ENCODE measurements at regions not wholly inside any gene's neighbourhood (a gene's known extent, or its start where the extent isn't known, plus 50 kb on each side); places are given as distances from the start of the nearest gene placed in this dataset.

DNA sequence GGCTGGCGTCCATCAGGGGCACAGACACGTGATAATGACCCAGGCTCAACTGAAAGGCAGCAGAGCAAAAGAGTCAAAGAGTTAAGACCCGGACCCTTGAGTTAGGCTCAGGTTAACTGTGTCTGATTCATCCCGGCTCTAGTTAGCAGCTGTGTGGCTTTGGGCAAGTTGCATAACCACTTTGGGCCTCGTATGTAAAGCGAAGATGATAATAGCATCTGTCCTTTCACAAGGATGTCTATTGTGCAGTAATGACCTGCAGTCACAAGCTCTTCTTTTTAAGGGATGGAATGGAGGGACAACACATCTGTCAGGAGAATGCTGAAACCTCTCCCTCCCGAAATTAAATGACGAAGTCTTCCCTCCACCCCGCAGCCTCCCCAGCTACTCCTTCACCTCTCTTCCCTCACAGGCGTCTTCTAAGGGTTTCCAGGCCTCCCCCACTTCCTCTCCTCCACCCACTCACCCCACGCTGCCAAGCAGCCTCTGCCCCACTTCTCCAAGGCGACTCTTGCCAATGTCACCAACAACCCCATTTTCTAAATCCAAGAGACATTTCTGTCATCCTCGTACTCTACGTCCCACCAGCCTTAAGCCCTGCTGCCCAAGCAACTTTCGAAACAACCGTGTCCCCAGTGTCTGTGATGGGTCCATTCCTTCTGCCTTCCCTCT is 135.1 kb upstream of the ID2 start:
- no peak overlapping the region for H3K4me3 ChIP-seq (replicated peaks; ENCODE audit: low read depth, low read length)
- DNase-seq (ENCODE audit: low read depth): no peak
- TF ChIP-seq, protein P1, sequence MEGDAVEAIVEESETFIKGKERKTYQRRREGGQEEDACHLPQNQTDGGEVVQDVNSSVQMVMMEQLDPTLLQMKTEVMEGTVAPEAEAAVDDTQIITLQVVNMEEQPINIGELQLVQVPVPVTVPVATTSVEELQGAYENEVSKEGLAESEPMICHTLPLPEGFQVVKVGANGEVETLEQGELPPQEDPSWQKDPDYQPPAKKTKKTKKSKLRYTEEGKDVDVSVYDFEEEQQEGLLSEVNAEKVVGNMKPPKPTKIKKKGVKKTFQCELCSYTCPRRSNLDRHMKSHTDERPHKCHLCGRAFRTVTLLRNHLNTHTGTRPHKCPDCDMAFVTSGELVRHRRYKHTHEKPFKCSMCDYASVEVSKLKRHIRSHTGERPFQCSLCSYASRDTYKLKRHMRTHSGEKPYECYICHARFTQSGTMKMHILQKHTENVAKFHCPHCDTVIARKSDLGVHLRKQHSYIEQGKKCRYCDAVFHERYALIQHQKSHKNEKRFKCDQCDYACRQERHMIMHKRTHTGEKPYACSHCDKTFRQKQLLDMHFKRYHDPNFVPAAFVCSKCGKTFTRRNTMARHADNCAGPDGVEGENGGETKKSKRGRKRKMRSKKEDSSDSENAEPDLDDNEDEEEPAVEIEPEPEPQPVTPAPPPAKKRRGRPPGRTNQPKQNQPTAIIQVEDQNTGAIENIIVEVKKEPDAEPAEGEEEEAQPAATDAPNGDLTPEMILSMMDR (IDR thresholded peaks at IDR 0.05; ENCODE audit: low read length, missing control alignments): no peak

DNA sequence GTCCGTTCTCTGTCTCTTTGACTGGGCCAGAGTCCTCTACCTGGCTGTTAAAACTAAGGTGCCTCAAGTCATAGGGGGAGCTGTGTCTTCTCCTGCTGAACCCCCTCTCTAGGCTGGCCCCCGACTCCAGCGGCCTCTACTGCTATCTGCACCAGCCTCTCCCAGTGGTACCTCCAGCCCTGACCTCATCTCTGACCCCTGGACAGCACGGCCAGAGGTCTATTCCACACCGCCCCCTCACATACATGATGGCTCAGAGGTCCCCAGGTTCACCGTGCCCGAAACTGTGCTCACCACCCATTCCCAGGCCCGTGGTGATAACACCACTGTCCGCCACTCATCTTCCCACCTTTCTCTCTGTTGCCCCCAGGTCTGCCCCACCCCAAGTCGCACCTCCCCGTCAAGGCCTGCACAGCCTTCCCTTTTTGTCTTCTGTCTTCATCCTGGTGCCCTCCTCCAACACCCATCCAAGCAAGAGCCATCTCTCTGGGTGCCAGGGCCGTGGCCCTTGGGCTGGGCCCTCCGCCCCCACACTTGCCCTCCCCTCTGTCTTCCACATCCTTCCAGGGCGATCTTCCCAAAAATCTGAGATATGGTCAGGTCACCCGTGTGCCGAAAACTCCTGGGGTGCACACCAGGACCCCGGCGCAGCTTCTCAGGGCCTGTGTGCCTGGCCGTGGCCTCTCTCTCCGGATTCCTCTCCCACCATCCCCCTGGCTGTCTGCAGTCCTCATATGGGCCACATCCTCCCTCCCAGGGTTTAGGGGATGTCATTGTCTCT is 134.4 kb upstream of the ID2 start:
- no peak overlapping the region for H3K4me3 ChIP-seq (replicated peaks; ENCODE audit: low read depth, low read length)
- DNase-seq (ENCODE audit: low read depth): no peak
- TF ChIP-seq, protein P1 (IDR thresholded peaks at IDR 0.05; ENCODE audit: low read length, missing control alignments): no peak

DNA sequence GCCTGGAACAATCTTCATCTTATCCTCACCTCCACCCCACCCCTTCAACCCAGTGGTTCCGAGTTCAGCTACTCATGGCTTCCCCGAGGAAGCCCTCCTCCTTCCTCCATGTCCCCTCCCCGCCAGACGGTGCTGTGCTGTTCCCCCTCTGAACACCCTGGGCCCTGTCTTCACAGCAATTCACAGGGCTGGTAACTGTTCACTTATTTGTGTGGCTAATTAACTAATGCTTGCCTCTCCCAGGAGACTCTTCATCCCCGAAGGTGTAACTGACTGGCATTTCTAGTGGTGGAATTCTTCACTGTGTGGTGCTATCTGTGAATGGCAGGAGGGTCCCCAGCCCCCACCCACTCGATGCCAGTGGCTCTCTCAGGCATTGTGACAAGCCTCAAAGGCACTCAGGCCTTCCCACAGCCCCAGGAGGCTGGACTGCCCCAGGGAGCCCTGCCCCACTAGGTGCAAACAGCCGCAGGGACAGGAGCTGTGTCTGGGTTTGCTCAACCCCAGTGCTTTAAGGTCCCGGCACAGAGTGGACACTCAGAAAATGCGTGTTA is 133.7 kb upstream of the ID2 start:
- TF ChIP-seq, protein P1 (IDR thresholded peaks at IDR 0.05; ENCODE audit: low read length, missing control alignments): no peak
- DNase-seq (ENCODE audit: low read depth): no peak

DNA sequence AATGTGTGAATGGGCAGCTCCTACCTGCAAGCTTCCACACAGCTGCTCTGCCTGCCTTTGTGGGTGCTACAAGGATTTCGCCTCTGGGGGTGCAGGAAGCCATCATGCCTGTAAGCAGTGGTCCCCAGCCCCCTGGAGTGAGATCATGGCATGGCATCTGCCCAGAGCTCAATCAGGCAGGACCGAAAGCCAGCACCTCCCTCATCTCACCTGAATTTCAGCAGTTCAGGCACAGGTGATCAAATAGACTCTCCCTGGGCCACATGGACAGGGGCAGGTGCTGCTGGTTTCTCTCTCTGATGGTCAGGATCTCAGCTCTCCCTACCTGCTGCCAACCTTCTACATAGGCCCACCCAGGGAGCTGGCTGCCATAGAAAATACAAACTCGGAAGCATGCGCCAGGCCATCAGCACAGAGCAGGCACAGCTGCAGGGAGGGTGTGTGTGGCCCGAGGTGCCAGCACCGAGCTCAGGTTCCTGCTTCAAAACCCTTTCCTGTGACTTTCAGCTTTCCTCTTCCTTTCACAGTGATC is 133.2 kb upstream of the ID2 start:
- no peak overlapping the region for H3K4me3 ChIP-seq (replicated peaks; ENCODE audit: low read depth, low read length)
- TF ChIP-seq, protein P1 (IDR thresholded peaks at IDR 0.05; ENCODE audit: low read length, missing control alignments): no peak
- no peak for DNase-seq (ENCODE audit: low read depth)

More for the DNA sequence above, 133.7 kb upstream of the ID2 start:
- no peak overlapping the region for H3K4me3 ChIP-seq (replicated peaks; ENCODE audit: low read depth, low read length)

DNA sequence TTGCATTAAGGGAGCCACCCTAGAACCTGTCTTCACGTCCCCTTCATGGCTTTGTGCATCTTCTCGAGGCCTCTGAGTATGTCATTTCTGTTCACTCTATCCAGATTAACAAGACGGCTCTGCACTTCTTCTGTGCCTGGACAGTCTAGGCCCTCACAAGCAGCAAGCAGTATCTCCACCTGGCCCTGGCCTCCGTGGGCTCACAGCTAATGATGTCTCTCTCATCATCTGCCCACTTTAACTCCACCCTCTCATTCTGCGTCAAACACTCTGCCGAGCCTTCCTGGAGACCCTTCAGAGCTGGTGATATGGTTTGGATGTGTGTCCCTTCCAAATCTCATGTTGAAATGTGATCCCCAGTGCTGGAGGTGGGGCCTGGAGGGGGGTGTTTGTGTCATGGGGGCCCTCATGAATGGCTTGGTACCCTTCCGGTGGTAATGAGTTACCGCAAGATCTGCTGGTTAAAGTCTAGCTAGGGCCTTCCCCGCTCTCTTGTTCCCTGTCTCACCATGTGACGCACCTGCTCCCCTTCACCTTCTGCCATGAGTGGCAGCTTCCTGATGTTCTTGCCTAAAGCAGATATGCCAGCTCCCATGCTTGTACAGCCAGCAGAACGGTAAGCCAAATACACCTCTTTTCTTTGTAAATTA is 132.5 kb upstream of the ID2 start:
- no peak for DNase-seq (ENCODE audit: low read depth)
- TF ChIP-seq, protein P1 (IDR thresholded peaks at IDR 0.05; ENCODE audit: low read length, missing control alignments): no peak

DNA sequence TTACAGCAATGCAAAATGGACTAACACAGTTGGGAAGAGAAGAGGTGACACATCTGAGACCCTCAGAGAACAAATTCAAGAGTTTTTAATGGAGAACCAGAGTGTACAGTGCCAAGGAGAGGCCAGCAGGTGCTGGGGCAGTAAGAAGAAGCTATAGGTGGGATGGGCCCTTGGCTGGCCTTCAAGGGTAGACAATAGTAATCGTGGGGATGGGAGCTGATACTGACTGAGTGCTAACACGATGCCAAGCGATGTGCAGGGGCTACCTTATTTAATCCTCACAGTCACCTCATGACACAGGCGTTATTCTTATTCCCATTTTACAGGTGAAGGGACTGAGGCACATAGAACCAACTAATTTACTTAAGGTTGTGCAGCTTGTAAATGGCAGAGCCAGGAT is 131.9 kb upstream of the ID2 start:
- DNase-seq (ENCODE audit: low read depth): no peak
- TF ChIP-seq, protein P1 (IDR thresholded peaks at IDR 0.05; ENCODE audit: low read length, missing control alignments): no peak
- H3K4me3 ChIP-seq (replicated peaks; ENCODE audit: low read depth, low read length): no peak overlapping the region

More for the DNA sequence above, 132.5 kb upstream of the ID2 start:
- no peak overlapping the region for H3K4me3 ChIP-seq (replicated peaks; ENCODE audit: low read depth, low read length)

Data from fibroblast of pulmonary artery (primary cell).